ENCODE measurements at regions not wholly inside any gene's neighbourhood (a gene's known extent, or its start where the extent isn't known, plus 50 kb on each side); places are given as distances from the start of the nearest gene placed in this dataset.
A peak's percentile ranks its signal among the peaks of the same experiment; 100 is the strongest.

DNA sequence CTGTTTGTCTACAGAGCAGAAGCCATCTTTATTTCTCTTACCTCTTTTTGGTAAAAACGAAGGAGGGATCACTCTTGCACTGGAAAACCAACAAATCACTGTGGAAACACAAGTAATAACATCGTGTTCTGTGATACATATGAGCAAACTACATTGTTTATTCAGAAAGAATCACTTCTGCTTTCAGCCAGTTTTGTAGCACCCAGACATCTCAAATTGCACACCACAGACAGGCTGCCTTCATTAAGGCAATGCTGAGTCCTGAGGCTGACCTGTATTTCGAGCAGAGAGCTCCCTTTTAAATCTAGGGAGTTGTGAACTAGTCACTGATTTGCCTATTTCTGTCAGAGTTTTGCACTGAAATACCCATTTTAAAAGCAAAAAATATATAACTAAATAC, 1003.2 kb upstream of the FAM98A start:
- Histone ChIP-seq H3K27ac (no peak overlapping the region), H3K36me3 (no peaks in the 10 kb centered on the region), H3K9me3 (no peaks in the 10 kb centered on the region), H3K27me3 (no peaks in the 10 kb centered on the region), H3K4me1 (no peaks in the 10 kb centered on the region), H3K4me3 (no peak overlapping the region)
- ATAC-seq, result no peak
- no peak for TF ChIP-seq POLR2A (IDR thresholded peaks at IDR 0.05)
- TF ChIP-seq, protein P1, sequence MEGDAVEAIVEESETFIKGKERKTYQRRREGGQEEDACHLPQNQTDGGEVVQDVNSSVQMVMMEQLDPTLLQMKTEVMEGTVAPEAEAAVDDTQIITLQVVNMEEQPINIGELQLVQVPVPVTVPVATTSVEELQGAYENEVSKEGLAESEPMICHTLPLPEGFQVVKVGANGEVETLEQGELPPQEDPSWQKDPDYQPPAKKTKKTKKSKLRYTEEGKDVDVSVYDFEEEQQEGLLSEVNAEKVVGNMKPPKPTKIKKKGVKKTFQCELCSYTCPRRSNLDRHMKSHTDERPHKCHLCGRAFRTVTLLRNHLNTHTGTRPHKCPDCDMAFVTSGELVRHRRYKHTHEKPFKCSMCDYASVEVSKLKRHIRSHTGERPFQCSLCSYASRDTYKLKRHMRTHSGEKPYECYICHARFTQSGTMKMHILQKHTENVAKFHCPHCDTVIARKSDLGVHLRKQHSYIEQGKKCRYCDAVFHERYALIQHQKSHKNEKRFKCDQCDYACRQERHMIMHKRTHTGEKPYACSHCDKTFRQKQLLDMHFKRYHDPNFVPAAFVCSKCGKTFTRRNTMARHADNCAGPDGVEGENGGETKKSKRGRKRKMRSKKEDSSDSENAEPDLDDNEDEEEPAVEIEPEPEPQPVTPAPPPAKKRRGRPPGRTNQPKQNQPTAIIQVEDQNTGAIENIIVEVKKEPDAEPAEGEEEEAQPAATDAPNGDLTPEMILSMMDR (IDR thresholded peaks at IDR 0.05), result no peak
- WGBS (ENCODE audit: insufficient coverage, low coverage, low lambda C conversion rate, missing lambda C conversion rate), result 23% methylated on average over 3 of the region's 3 CpGs
- DNase-seq, result no peak
- intact Hi-C loops (cut with DNase I), result no loop called here

DNA sequence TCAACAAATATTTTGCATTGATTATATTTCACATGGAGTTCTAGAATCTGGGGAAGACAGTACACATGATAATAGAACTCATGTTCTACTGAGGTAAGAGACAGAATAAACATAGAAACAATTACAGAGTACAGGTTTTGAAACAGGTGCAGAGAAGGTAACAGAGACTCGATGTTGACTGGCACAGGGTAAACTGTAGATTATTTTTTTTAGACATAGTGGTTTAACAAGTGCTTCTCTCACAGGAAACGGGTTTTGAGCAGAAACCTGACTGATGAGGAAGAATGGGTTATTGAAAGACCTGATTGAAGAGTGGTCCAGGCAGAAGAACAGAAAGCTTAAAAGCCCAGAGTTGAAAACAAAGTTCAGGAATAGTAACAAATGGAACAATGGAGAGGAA, 1002.5 kb upstream of the FAM98A start:
- Histone ChIP-seq H3K4me1 (no peaks in the 10 kb centered on the region), H3K9me3 (no peaks in the 10 kb centered on the region), H3K4me3 (no peak overlapping the region), H3K27me3 (no peaks in the 10 kb centered on the region), H3K27ac (no peak overlapping the region), H3K36me3 (no peaks in the 10 kb centered on the region)
- WGBS (ENCODE audit: insufficient coverage, low coverage, low lambda C conversion rate, missing lambda C conversion rate), result 25% methylated on average over 2 of the region's 2 CpGs
- no peak for ATAC-seq
- no peak for DNase-seq
- no peak for TF ChIP-seq POLR2A (IDR thresholded peaks at IDR 0.05)
- TF ChIP-seq, protein P1 (IDR thresholded peaks at IDR 0.05), result no peak
- intact Hi-C loops (cut with DNase I), result no loop called here

DNA sequence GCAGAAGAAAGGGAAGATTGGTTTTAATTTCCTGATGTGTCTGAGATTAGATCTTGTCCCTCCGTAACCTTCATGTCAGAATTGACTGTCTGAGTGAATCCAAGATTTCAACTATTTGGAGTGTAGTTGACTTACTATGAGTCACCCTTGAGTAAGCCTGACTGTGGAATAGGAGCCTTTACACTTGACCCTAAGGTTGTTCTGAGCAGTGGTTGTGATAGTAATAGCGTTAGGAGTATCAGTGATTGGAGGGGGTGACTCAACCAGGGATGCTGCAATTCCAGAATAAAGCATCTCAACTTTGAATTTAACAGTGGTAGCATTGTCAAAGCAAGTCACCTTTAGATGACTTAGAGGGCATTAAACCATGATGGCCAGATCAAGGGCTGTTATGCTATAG, 979.5 kb upstream of the FAM98A start:
- H3K36me3 ChIP-seq, result no peaks in the 10 kb centered on the region
- ATAC-seq (no peak), DNase-seq (no peak)
- H3K4me3 ChIP-seq, result no peak overlapping the region
- H3K9me3 ChIP-seq, result no peaks in the 10 kb centered on the region
- H3K27ac ChIP-seq, result no peak overlapping the region
- WGBS (ENCODE audit: insufficient coverage, low coverage, low lambda C conversion rate, missing lambda C conversion rate), result 43% methylated on average over 2 of the region's 2 CpGs
- TF ChIP-seq, protein P1 (IDR thresholded peaks at IDR 0.05), result no peak
- TF ChIP-seq POLR2A (IDR thresholded peaks at IDR 0.05), result no peak
- intact Hi-C loops (cut with DNase I), result no loop called here
- no peaks in the 10 kb centered on the region for H3K27me3 ChIP-seq
- H3K4me1 ChIP-seq, result no peaks in the 10 kb centered on the region

DNA sequence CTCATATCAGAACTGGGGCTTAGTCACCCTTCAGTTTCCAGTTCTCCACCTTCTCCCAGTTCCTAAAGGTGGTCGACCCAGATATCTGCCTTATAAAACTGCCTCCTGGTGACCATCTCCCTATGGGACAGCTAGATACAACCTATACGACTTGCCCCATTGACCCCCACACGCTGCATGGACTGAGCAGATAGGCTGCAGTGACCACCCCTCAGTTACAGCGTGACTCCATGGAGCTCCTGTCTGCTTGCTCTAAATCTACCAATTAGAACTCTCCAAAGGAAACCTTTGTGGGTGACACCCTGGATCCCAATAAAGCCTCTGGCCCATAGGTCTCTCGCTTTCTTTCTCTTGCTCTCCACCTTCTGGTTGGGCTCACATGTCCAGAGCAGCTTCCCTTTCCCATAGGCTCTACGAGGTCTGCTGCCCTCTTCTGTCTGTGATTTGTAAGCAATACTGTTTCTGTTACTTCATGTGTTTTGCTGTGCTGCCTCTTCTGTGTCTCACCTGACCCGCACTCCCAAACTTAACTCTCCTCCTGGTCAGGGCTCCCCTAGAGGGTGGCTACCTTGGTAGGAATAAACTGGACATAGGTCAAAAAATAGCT, 971.3 kb upstream of the FAM98A start:
- Histone ChIP-seq H3K9me3 (no peaks in the 10 kb centered on the region), H3K36me3 (no peaks in the 10 kb centered on the region), H3K4me1 (no peaks in the 10 kb centered on the region), H3K4me3 (no peak overlapping the region), H3K27me3 (no peaks in the 10 kb centered on the region), H3K27ac (no peak overlapping the region)
- 52% methylated on average over 6 of the region's 7 CpGs for WGBS (ENCODE audit: insufficient coverage, low coverage, low lambda C conversion rate, missing lambda C conversion rate)
- intact Hi-C loops (cut with DNase I), result no loop called here
- no peak for TF ChIP-seq POLR2A (IDR thresholded peaks at IDR 0.05)
- TF ChIP-seq, protein P1 (IDR thresholded peaks at IDR 0.05), result peak; percentile 23 to 51 (median 42)
- ATAC-seq, result peak; percentile 82 to 89 (median 84)
- no peak for DNase-seq

DNA sequence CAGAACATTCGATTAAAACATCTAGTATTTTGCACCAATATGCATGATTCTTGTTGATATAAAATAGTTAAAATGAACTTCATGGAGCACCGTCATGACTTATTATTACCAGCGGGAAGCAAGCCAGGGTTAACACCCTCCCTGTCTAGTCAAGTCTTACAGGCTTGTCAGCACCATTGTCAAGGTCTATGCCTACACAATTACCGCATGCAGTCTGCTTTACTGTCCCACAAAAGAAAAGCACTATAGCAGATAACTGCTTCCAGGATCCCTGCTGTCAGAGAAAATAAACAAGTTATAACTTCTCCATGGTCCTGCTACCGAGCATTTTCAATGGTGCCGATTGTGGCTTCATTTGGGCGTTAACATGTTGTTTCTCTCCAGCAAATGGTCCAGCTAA, 968.0 kb upstream of the FAM98A start:
- Histone ChIP-seq H3K4me1 (no peaks in the 10 kb centered on the region), H3K27ac (no peak overlapping the region), H3K27me3 (no peaks in the 10 kb centered on the region), H3K4me3 (no peak overlapping the region), H3K36me3 (no peaks in the 10 kb centered on the region), H3K9me3 (no peaks in the 10 kb centered on the region)
- DNase-seq (no peak), ATAC-seq (no peak)
- WGBS (ENCODE audit: insufficient coverage, low coverage, low lambda C conversion rate, missing lambda C conversion rate), result 42% methylated on average over 7 of the region's 7 CpGs
- TF ChIP-seq POLR2A (IDR thresholded peaks at IDR 0.05), result no peak
- TF ChIP-seq, protein P1 (IDR thresholded peaks at IDR 0.05), result no peak
- intact Hi-C loops (cut with DNase I), result no loop called here

Data from right lobe of liver (tissue), 6 donors.